ENCODE measurements at regions not wholly inside any gene's neighbourhood (a gene's known extent, or its start where the extent isn't known, plus 50 kb on each side); places are given as distances from the start of the nearest gene placed in this dataset.

DNA sequence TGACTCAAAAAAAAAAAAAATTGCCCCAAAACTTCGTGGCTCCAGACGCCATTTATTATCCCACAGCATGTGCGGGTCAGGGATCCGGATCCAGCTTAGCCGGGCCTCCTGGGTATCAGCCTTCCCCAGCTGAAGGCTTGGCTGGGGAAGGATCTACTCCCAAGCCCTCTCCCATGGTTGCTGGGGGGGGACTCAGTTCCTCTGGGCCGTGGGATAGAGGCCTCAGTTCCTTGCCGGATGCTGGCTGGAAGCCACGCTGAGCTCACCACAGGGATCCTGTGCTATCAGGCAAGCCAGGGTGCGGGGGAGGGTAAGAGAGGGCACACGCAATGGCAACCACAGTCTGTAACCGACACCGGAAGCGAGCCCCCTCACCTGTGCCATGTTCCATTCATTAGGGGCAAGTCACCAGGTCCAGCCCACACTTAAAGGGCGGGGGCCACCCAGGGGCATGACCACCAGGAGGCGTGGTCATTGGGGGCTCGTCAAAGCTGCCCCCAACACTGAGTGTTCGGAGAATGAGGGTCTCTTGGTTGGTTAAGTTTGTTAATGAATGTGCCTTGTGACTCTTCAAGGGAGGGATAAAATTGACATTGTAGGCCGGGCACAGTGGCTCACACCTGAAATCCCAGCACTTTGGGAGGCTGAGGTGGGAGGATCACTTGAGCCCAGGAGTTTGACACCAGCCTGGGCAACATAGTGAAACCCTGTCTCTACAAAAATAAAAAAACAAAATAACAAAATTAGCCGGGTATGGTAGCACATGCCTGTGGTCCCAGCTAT, 210.0 kb upstream of the GSE1 start:
- intact Hi-C loops (cut with DNase I; ENCODE audit: low total_unique reads) (no loop called here), in situ Hi-C loops (cut with MboI; ENCODE audit: low pct_ligation_motif_present in 1 of 4, low pct_unique_long_range_greater_than_20kb in 1 of 4, low sequenced_read_pairs in 3 of 4) (loop anchor here in 1 of 4 donors (25.0 kb wide), 1 partner anchor 309 kb away; no protein-coding TSS in a partner anchor)
- no peaks in the 10 kb centered on the region for H3K27me3 ChIP-seq
- no peak for DNase-seq
- H3K9me3 ChIP-seq: no peaks in the 10 kb centered on the region
- no peaks in the 10 kb centered on the region for H3K36me3 ChIP-seq
- H3K4me1 ChIP-seq: no peaks in the 10 kb centered on the region
- TF ChIP-seq, protein P1, sequence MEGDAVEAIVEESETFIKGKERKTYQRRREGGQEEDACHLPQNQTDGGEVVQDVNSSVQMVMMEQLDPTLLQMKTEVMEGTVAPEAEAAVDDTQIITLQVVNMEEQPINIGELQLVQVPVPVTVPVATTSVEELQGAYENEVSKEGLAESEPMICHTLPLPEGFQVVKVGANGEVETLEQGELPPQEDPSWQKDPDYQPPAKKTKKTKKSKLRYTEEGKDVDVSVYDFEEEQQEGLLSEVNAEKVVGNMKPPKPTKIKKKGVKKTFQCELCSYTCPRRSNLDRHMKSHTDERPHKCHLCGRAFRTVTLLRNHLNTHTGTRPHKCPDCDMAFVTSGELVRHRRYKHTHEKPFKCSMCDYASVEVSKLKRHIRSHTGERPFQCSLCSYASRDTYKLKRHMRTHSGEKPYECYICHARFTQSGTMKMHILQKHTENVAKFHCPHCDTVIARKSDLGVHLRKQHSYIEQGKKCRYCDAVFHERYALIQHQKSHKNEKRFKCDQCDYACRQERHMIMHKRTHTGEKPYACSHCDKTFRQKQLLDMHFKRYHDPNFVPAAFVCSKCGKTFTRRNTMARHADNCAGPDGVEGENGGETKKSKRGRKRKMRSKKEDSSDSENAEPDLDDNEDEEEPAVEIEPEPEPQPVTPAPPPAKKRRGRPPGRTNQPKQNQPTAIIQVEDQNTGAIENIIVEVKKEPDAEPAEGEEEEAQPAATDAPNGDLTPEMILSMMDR (IDR thresholded peaks at IDR 0.05): no peak
- TF ChIP-seq POLR2A (IDR thresholded peaks at IDR 0.05) (no peak), POLR2AphosphoS5 (IDR thresholded peaks at IDR 0.05) (no peak), EP300 (IDR thresholded peaks at IDR 0.05; ENCODE audit: low read depth) (no peak)
- 40 to 58% methylated on average over 1 to 14 of the region's 19 CpGs for WGBS, 2 donors (ENCODE audit: low coverage in 1 of 2)
- H3K27ac ChIP-seq: no peak overlapping the region
- H3K4me3 ChIP-seq: no peak overlapping the region

DNA sequence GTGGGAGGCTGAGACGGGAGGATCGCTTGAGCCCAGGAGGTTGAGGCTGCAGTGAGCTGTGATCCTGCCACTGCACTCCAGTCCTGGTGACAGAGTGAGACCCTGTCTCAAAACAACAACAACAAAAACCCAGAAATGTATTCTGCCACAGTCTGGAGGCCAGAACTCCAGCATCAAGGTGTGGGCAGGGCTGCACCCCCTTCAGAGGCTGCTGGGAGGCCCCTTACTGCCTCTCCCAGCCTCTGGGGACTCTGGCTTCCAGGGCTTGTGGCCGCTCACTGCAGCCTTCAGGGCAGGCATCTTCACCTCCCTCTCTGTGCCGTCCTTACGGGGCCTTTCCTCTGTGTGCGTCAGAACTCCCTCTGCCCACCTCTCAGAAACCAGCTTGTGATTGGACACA, 209.4 kb upstream of the GSE1 start:
- Histone ChIP-seq H3K4me3 (no peak overlapping the region), H3K36me3 (no peaks in the 10 kb centered on the region), H3K4me1 (no peaks in the 10 kb centered on the region), H3K27ac (no peak overlapping the region), H3K9me3 (no peaks in the 10 kb centered on the region), H3K27me3 (no peaks in the 10 kb centered on the region)
- intact Hi-C loops (cut with DNase I; ENCODE audit: low total_unique reads): no loop called here
- TF ChIP-seq, protein P1 (IDR thresholded peaks at IDR 0.05): no peak
- TF ChIP-seq EP300 (IDR thresholded peaks at IDR 0.05; ENCODE audit: low read depth) (no peak), POLR2A (IDR thresholded peaks at IDR 0.05) (no peak), POLR2AphosphoS5 (IDR thresholded peaks at IDR 0.05) (no peak)
- 88 to 100% methylated on average over 1 to 6 of the region's 6 CpGs for WGBS, 2 donors (ENCODE audit: low coverage in 1 of 2)
- no peak for DNase-seq
- in situ Hi-C loops (cut with MboI; ENCODE audit: low pct_ligation_motif_present in 1 of 4, low pct_unique_long_range_greater_than_20kb in 1 of 4, low sequenced_read_pairs in 3 of 4): loop anchor here in 1 of 4 donors (25.0 kb wide), 1 partner anchor 309 kb away; no protein-coding TSS in a partner anchor

DNA sequence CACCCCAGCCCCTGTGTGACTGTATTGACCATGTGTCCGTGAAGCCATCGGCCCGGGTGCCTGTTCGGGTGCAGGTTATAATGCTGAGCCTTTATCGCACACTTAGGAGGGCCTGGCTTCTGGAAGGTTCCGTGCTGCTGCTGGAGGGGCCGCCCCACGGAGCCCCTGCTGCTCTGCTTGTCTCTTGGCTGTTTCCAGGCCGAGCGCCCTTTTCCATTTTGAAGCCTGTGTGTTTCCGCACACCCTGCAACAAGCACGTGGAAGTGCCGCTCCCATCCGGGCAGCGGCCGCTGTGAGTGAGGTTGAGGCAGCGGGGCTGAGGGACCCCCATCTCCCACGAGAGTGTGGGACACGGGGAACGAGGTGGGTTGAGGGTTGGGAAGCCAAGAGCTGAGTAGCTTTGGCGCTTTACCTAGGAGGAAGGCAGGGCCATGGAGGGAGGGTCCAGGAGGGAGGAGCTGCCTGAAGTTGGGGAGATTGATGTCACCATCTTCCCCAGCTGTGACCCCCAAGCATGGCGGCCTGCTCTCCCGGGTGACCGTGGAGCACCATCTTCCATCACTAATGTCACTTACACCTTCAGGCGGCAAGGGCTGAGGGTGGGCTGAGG, 200.1 kb upstream of the GSE1 start:
- WGBS, 2 donors (ENCODE audit: low coverage in 1 of 2): 88% methylated on average over 22 of the region's 25 CpGs; no CpG with 5 or more reads in 1 of the 2 donors
- intact Hi-C loops (cut with DNase I; ENCODE audit: low total_unique reads): no loop called here

More for the DNA sequence above, 200.1 kb upstream of the GSE1 start:
- no peaks in the 10 kb centered on the region for H3K27me3 ChIP-seq
- H3K27ac ChIP-seq: no peak overlapping the region
- in situ Hi-C loops (cut with MboI; ENCODE audit: low pct_ligation_motif_present in 1 of 4, low pct_unique_long_range_greater_than_20kb in 1 of 4, low sequenced_read_pairs in 3 of 4): loop anchor here in 2 of 4 donors (10.0 to 25.0 kb wide), 2 partner anchors 192 to 299 kb away; no protein-coding TSS in a partner anchor
- H3K4me3 ChIP-seq: no peak overlapping the region
- no peak for DNase-seq
- peaks cover 0 to 8% (median 6%) of the 10 kb centered on the region in 4 donors for H3K4me1 ChIP-seq
- no peaks in the 10 kb centered on the region for H3K9me3 ChIP-seq
- H3K36me3 ChIP-seq: no peaks in the 10 kb centered on the region
- TF ChIP-seq POLR2A (IDR thresholded peaks at IDR 0.05) (no peak), EP300 (IDR thresholded peaks at IDR 0.05; ENCODE audit: low read depth) (no peak), POLR2AphosphoS5 (IDR thresholded peaks at IDR 0.05) (no peak)
- TF ChIP-seq, protein P1 (IDR thresholded peaks at IDR 0.05): no peak
